ENCODE measurements at regions not wholly inside any gene's neighbourhood (a gene's known extent, or its start where the extent isn't known, plus 50 kb on each side); places are given as distances from the start of the nearest gene placed in this dataset.

- no peaks in the 10 kb centered on the region for H3K4me1 ChIP-seq
Observed at GRCh38 chr6:14498748-14499147, 381.2 kb downstream of the CD83 start.

GRCh38 chr6:14499309-14499708 is 381.7 kb downstream of the CD83 start:
- Histone ChIP-seq H3K36me3 (peaks cover 4% of the 10 kb centered on the region), H3K4me1 (no peaks in the 10 kb centered on the region), H3K4me3 (no peak overlapping the region), H3K9me3 (no peaks in the 10 kb centered on the region), H3K27ac (no peak overlapping the region), H3K27me3 (no peaks in the 10 kb centered on the region)
- DNase-seq (ENCODE audit: low spot score) = no peak
- TF ChIP-seq CTCF (IDR thresholded peaks at IDR 0.05) = no peak

More at GRCh38 chr6:14498748-14499147, 381.2 kb downstream of the CD83 start:
- H3K4me3 ChIP-seq = no peak overlapping the region
- H3K36me3 ChIP-seq = peaks cover 4% of the 10 kb centered on the region
- no peak for TF ChIP-seq CTCF (IDR thresholded peaks at IDR 0.05)
- H3K27me3 ChIP-seq = no peaks in the 10 kb centered on the region
- no peak overlapping the region for H3K27ac ChIP-seq
- no peak for DNase-seq (ENCODE audit: low spot score)
- no peaks in the 10 kb centered on the region for H3K9me3 ChIP-seq

- no peak for TF ChIP-seq CTCF (IDR thresholded peaks at IDR 0.05)
- no peak overlapping the region for H3K4me3 ChIP-seq
- no peak for DNase-seq (ENCODE audit: low spot score)
Observed at GRCh38 chr6:14499841-14500240, 382.3 kb downstream of the CD83 start.

GRCh38 chr6:14500809-14501208 is 383.2 kb downstream of the CD83 start:
- no peak overlapping the region for H3K27ac ChIP-seq
- no peaks in the 10 kb centered on the region for H3K4me1 ChIP-seq
- H3K36me3 ChIP-seq = peaks cover 4% of the 10 kb centered on the region
- DNase-seq (ENCODE audit: low spot score) = no peak
- no peaks in the 10 kb centered on the region for H3K9me3 ChIP-seq
- H3K4me3 ChIP-seq = no peak overlapping the region
- no peak for TF ChIP-seq CTCF (IDR thresholded peaks at IDR 0.05)
- no peaks in the 10 kb centered on the region for H3K27me3 ChIP-seq

More at GRCh38 chr6:14499841-14500240, 382.3 kb downstream of the CD83 start:
- Histone ChIP-seq H3K27me3 (no peaks in the 10 kb centered on the region), H3K27ac (no peak overlapping the region), H3K4me1 (no peaks in the 10 kb centered on the region), H3K36me3 (peaks cover 4% of the 10 kb centered on the region), H3K9me3 (no peaks in the 10 kb centered on the region)

GRCh38 chr6:14501240-14501639 is 383.7 kb downstream of the CD83 start:
- no peaks in the 10 kb centered on the region for H3K27me3 ChIP-seq

More at GRCh38 chr6:14501240-14501639, 383.7 kb downstream of the CD83 start:
- H3K27ac ChIP-seq = no peak overlapping the region
- DNase-seq (ENCODE audit: low spot score) = no peak
- no peaks in the 10 kb centered on the region for H3K4me1 ChIP-seq
- peaks cover 4% of the 10 kb centered on the region for H3K36me3 ChIP-seq
- no peaks in the 10 kb centered on the region for H3K9me3 ChIP-seq
- no peak overlapping the region for H3K4me3 ChIP-seq
- no peak for TF ChIP-seq CTCF (IDR thresholded peaks at IDR 0.05)

Data from right atrium auricular region (tissue), 2 donors.